Smooth muscle cell (in vitro differentiated cells): ENCODE measurements at regions not wholly inside any gene's neighbourhood (a gene's known extent, or its start where the extent isn't known, plus 50 kb on each side); places are given as distances from the start of the nearest gene placed in this dataset.
"Not testable (repeated sequence)": the region's sequence is repeated elsewhere in the genome, so short reads cannot be mapped to it uniquely, and the experiment has no call there.

ENCODE experiments used
- DNase-seq: peaks from one replicate; lab custom pipeline; 2025; ENCODE audit not compliant: unreplicated experiment; lab: John Stamatoyannopoulos, UW
- H2AFZ ChIP-seq: fragments of 200-600 bp; sonication (generic); 2 replicates; pipeline ENCODE4 v1.6.0; 2016; ENCODE audit warnings: antibody characterized with exemption, low read depth, mild to moderate bottlenecking
- H3F3A ChIP-seq: fragments of 200-600 bp; sonication (generic); 2 replicates; pipeline ENCODE4 v1.6.0; 2017; ENCODE audit warnings: antibody characterized with exemption, low read depth
- H3K27ac ChIP-seq: fragments of 200-600 bp; sonication (generic); 2 replicates; pipeline ENCODE4 v1.5.1; 2016; ENCODE audit warnings: low read depth, mild to moderate bottlenecking
- H3K27me3 ChIP-seq: fragments of 200-600 bp; sonication (generic); 2 replicates; pipeline ENCODE4 v1.6.1; 2016; ENCODE audit warnings: low read depth, mild to moderate bottlenecking
- H3K36me3 ChIP-seq: fragments of 200-600 bp; sonication (generic); 2 replicates; pipeline ENCODE4 v1.5.1; 2016; ENCODE audit warnings: low read depth
- H3K4me1 ChIP-seq: fragments of 200-600 bp; sonication (generic); 2 replicates; pipeline ENCODE4 v1.5.1; 2016; ENCODE audit warnings: low read depth
- H3K4me2 ChIP-seq: fragments of 200-600 bp; sonication (generic); 2 replicates; pipeline ENCODE4 v1.6.0; 2016; ENCODE audit warnings: mild to moderate bottlenecking
- H3K4me3 ChIP-seq: fragments of 200-600 bp; sonication (generic); 2 replicates; pipeline ENCODE4 v1.5.1; 2016; ENCODE audit warnings: mild to moderate bottlenecking
- H3K79me2 ChIP-seq: fragments of 200-600 bp; sonication (generic); 2 replicates; pipeline ENCODE4 v1.6.0; 2016; ENCODE audit warnings: low read depth, mild to moderate bottlenecking
- H3K9ac ChIP-seq: fragments of 200-600 bp; sonication (generic); 2 replicates; pipeline ENCODE4 v1.6.0; 2016; ENCODE audit warnings: low read depth
- H3K9me3 ChIP-seq: fragments of 200-600 bp; sonication (generic); replicated peaks from 2 replicates; pipeline ENCODE4 v1.5.1; 2016; ENCODE audit warnings: low read depth
- H4K20me1 ChIP-seq: fragments of 200-600 bp; sonication (generic); 2 replicates; pipeline ENCODE4 v1.6.0; 2016; ENCODE audit warnings: low read depth
- CTCF ChIP-seq: fragments of 200-600 bp; sonication (generic); IDR thresholded peaks from 2 replicates; pipeline ENCODE4 v1.5.1; 2017; ENCODE audit warnings: borderline replicate concordance, mild to moderate bottlenecking, antibody characterized with exemption; ENCODE audit not compliant: insufficient read depth, poor library complexity, severe bottlenecking
- WGBS: methylation state at CpG from one replicate; pipeline ENCODE4 v1.1.7; 2016; ENCODE audit warnings: low lambda C conversion rate; 5-methylcytosine and 5-hydroxymethylcytosine counted together

- H3K27ac ChIP-seq, result no peak overlapping the region
- peaks cover 4% of the 10 kb centered on the region for H3K9me3 ChIP-seq
- H3K79me2 ChIP-seq, result no peaks in the 10 kb centered on the region
- no peak overlapping the region for H2AFZ ChIP-seq
- TF ChIP-seq CTCF, result no peak
- 91% methylated on average over 9 of the region's 9 CpGs for WGBS
- no peaks in the 10 kb centered on the region for H3K4me1 ChIP-seq
- no peaks in the 10 kb centered on the region for H3K27me3 ChIP-seq
- no peak overlapping the region for H3K9ac ChIP-seq
- H3K4me3 ChIP-seq, result no peak overlapping the region
- no peaks in the 10 kb centered on the region for H3K36me3 ChIP-seq
- no peak overlapping the region for H3K4me2 ChIP-seq
- H4K20me1 ChIP-seq, result no peaks in the 10 kb centered on the region
- no peak for DNase-seq
- H3F3A ChIP-seq, result no peaks in the 10 kb centered on the region
Measured at GRCh38 chr16:58797137-58797801, 63.2 kb upstream of the GOT2 start.

DNA sequence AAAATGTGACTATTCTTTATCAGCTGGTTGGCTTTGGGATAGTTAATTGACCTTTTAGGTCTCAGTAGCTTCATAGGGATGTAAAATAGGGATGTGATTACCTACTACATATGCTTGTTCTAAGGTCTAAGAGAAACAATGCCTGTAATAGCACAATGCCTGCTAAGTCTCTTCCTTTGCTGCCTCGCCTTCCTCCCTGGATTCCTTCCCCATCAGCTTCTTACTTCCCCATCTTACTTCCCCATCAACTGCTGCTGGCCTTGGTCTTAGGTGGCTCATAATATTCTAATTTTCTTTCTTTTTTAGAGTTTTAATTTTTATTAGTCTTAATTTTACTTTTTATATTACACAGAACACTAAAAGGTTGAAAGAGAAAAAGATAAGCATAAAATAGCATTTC is 59.2 kb upstream of the GOT2 start:
- no peak overlapping the region for H2AFZ ChIP-seq
- TF ChIP-seq CTCF, result no peak
- WGBS, result 100% methylated on average over 1 of the region's 1 CpG
- H3K4me2 ChIP-seq, result no peak overlapping the region
- H3K27me3 ChIP-seq, result no peaks in the 10 kb centered on the region
- no peaks in the 10 kb centered on the region for H3K36me3 ChIP-seq
- no peaks in the 10 kb centered on the region for H3K4me1 ChIP-seq
- no peak overlapping the region for H3K4me3 ChIP-seq
- H3K9ac ChIP-seq, result no peak overlapping the region
- no peak overlapping the region for H3K27ac ChIP-seq
- H4K20me1 ChIP-seq, result no peaks in the 10 kb centered on the region
- H3K9me3 ChIP-seq, result no peaks in the 10 kb centered on the region
- no peaks in the 10 kb centered on the region for H3K79me2 ChIP-seq
- DNase-seq, result no peak
- no peaks in the 10 kb centered on the region for H3F3A ChIP-seq

GRCh38 chr16:58792188-58792587 is 58.1 kb upstream of the GOT2 start:
- Histone ChIP-seq H3K79me2 (no peaks in the 10 kb centered on the region), H3F3A (no peaks in the 10 kb centered on the region), H3K36me3 (no peaks in the 10 kb centered on the region), H2AFZ (no peak overlapping the region), H3K9me3 (no peaks in the 10 kb centered on the region), H4K20me1 (no peaks in the 10 kb centered on the region), H3K27me3 (no peaks in the 10 kb centered on the region), H3K4me2 (no peak overlapping the region), H3K4me3 (no peak overlapping the region), H3K4me1 (no peaks in the 10 kb centered on the region), H3K9ac (no peak overlapping the region), H3K27ac (no peak overlapping the region)
- no peak for DNase-seq
- TF ChIP-seq CTCF, result no peak
- 48% methylated on average over 2 of the region's 2 CpGs for WGBS

- WGBS, result 91% methylated on average over 32 of the region's 32 CpGs
- H3K27me3 ChIP-seq, H3K4me3 ChIP-seq, H3F3A ChIP-seq, H3K4me2 ChIP-seq, DNase-seq, H4K20me1 ChIP-seq, H3K79me2 ChIP-seq, H3K9me3 ChIP-seq, H2AFZ ChIP-seq, H3K27ac ChIP-seq, H3K9ac ChIP-seq, H3K4me1 ChIP-seq, H3K36me3 ChIP-seq: not testable (repeated sequence)
Measured at GRCh38 chr16:58790816-58791557, 56.9 kb upstream of the GOT2 start.
